H9 (cell line): ENCODE measurements at regions not wholly inside any gene's neighbourhood (a gene's known extent, or its start where the extent isn't known, plus 50 kb on each side); places are given as distances from the start of the nearest gene placed in this dataset.

Experiments
- DNase-seq: peaks from one replicate; pipeline ENCODE4 v3.0.0-alpha.2; 2017
- H2AFZ ChIP-seq: one replicate; pipeline ENCODE4 v1.6.1; 2013; ENCODE audit warnings: mild to moderate bottlenecking, low read length, control low read depth, moderate library complexity
- H2AK5ac ChIP-seq: 2 replicates; pipeline ENCODE4 v1.6.1; 2013; ENCODE audit warnings: low read length, control low read depth, mixed read lengths; ENCODE audit not compliant: insufficient read length
- H2BK120ac ChIP-seq: one replicate; pipeline ENCODE4 v1.6.1; 2013; ENCODE audit warnings: low read depth, mild to moderate bottlenecking, low read length, control low read depth, inconsistent platforms; ENCODE audit not compliant: poor library complexity, severe bottlenecking
- H2BK12ac ChIP-seq: 2 replicates; pipeline ENCODE4 v1.6.1; 2013; ENCODE audit warnings: low read length, control low read depth, mixed read lengths, low read depth; ENCODE audit not compliant: insufficient read length
- H2BK15ac ChIP-seq: 2 replicates; pipeline ENCODE4 v1.6.1; 2013; ENCODE audit warnings: low read depth, low read length, control low read depth
- H2BK20ac ChIP-seq: one replicate; pipeline ENCODE4 v1.6.1; 2013; ENCODE audit warnings: low read depth, mild to moderate bottlenecking, low read length, control low read depth, inconsistent platforms; ENCODE audit not compliant: poor library complexity, severe bottlenecking
- H2BK5ac ChIP-seq: 2 replicates; pipeline ENCODE4 v1.6.1; 2013; ENCODE audit warnings: low read length, control low read depth, mixed read lengths; ENCODE audit not compliant: insufficient read length
- H3K14ac ChIP-seq: 2 replicates; pipeline ENCODE4 v1.6.1; 2013; ENCODE audit warnings: low read length, control low read depth; ENCODE audit not compliant: insufficient read depth
- H3K18ac ChIP-seq: 2 replicates; pipeline ENCODE4 v1.6.1; 2013; ENCODE audit warnings: low read depth, mild to moderate bottlenecking, mixed read lengths, low read length, control low read depth; ENCODE audit not compliant: insufficient read length
- H3K23ac ChIP-seq: 2 replicates; pipeline ENCODE4 v1.6.1; 2013; ENCODE audit warnings: low read length, control low read depth, mixed read lengths, low read depth; ENCODE audit not compliant: insufficient read length
- H3K23me2 ChIP-seq: 2 replicates; pipeline ENCODE4 v1.6.1; 2013; ENCODE audit warnings: low read depth, mild to moderate bottlenecking, mixed read lengths, low read length, control low read depth; ENCODE audit not compliant: insufficient read length, poor library complexity, severe bottlenecking
- H3K27ac ChIP-seq: 2 replicates; pipeline ENCODE4 v1.5.1; 2013; ENCODE audit warnings: low read length, control low read depth, mixed read lengths, low read depth; ENCODE audit not compliant: insufficient read length
- H3K27me3 ChIP-seq: 2 replicates; pipeline ENCODE4 v1.6.1; 2013; ENCODE audit warnings: low read length, control low read depth, inconsistent platforms; ENCODE audit not compliant: insufficient read depth
- H3K4ac ChIP-seq: 2 replicates; pipeline ENCODE4 v1.6.1; 2013; ENCODE audit warnings: low read depth, mild to moderate bottlenecking, control low read depth, inconsistent platforms, low read length, moderate library complexity
- H3K4me1 ChIP-seq: 2 replicates; pipeline ENCODE4 v1.6.1; 2013; ENCODE audit warnings: low read length, control low read depth, inconsistent platforms; ENCODE audit not compliant: insufficient read depth
- H3K4me2 ChIP-seq: 2 replicates; pipeline ENCODE4 v1.6.1; 2013; ENCODE audit warnings: low read length, control low read depth, mixed read lengths; ENCODE audit not compliant: insufficient read length, insufficient read depth
- H3K56ac ChIP-seq: 2 replicates; pipeline ENCODE4 v1.6.1; 2013; ENCODE audit warnings: low read depth, mild to moderate bottlenecking, mixed read lengths, low read length, control low read depth; ENCODE audit not compliant: insufficient read length
- H3K79me1 ChIP-seq: 2 replicates; pipeline ENCODE4 v1.6.1; 2013; ENCODE audit warnings: low read depth, mild to moderate bottlenecking, moderate library complexity, low read length, control low read depth, inconsistent platforms; ENCODE audit not compliant: insufficient read depth, poor library complexity, severe bottlenecking
- H3K79me2 ChIP-seq: 2 replicates; pipeline ENCODE4 v1.6.1; 2013; ENCODE audit warnings: low read length, control low read depth, inconsistent platforms; ENCODE audit not compliant: insufficient read depth
- H3K9ac ChIP-seq: 2 replicates; pipeline ENCODE4 v1.6.1; 2013; ENCODE audit warnings: low read length, control low read depth, mixed read lengths; ENCODE audit not compliant: insufficient read length; ENCODE audit errors: extremely low read depth
- H3K9me3 ChIP-seq: one replicate; pipeline ENCODE4 v1.6.1; 2013; ENCODE audit warnings: low read depth, low read length, inconsistent platforms; ENCODE audit not compliant: control insufficient read depth
- H3T11ph ChIP-seq: one replicate; pipeline ENCODE4 v1.6.1; 2013; ENCODE audit warnings: mild to moderate bottlenecking, low read length, control low read depth, inconsistent platforms
- H4K20me1 ChIP-seq: one replicate; pipeline ENCODE4 v1.6.1; 2013; ENCODE audit not compliant: control insufficient read depth, insufficient read length, insufficient read depth
- H4K5ac ChIP-seq: 2 replicates; pipeline ENCODE4 v1.6.1; 2013; ENCODE audit warnings: low read depth, mild to moderate bottlenecking, mixed read lengths, low read length, control low read depth; ENCODE audit not compliant: insufficient read length
- H4K8ac ChIP-seq: replicated peaks from 2 replicates; pipeline ENCODE4 v1.6.1; 2013; ENCODE audit warnings: low read length, control low read depth, mixed read lengths, low read depth; ENCODE audit not compliant: insufficient read length
- H4K91ac ChIP-seq: 2 replicates; pipeline ENCODE4 v1.6.1; 2013; ENCODE audit warnings: low read depth, mild to moderate bottlenecking, moderate library complexity, mixed read lengths, low read length, control low read depth; ENCODE audit not compliant: insufficient read length
- H3K27ac Mint-ChIP-seq, 3 experiments: 2 replicates in 2 of 3; 3 replicates in 1 of 3; pipeline ENCODE4 v1.8.0; 2020 to 2021; ENCODE audit warnings: mixed read lengths in 3 of 3, mild to moderate bottlenecking in 1 of 3, moderate library complexity in 1 of 3
- H3K27me3 Mint-ChIP-seq: 2 replicates; pipeline ENCODE4 v1.8.0; 2021; ENCODE audit warnings: low read depth, mild to moderate bottlenecking, moderate library complexity, mixed read lengths
- H3K36me3 Mint-ChIP-seq, 3 experiments: 2 replicates in 2 of 3; 3 replicates in 1 of 3; pipeline ENCODE4 v1.8.0; 2020 to 2021; ENCODE audit warnings: low read depth in 3 of 3, mixed read lengths in 3 of 3; ENCODE audit not compliant: insufficient read depth in 1 of 3
- H3K4me1 Mint-ChIP-seq, 2 experiments: 2 replicates each; pipeline ENCODE4 v1.8.0; 2020; ENCODE audit warnings: mixed read lengths in 2 of 2
- H3K4me3 Mint-ChIP-seq, 2 experiments: 2 replicates in 1 of 2; 3 replicates in 1 of 2; pipeline ENCODE4 v1.8.0; 2020 to 2021; ENCODE audit warnings: mild to moderate bottlenecking in 2 of 2, mixed read lengths in 2 of 2, moderate library complexity in 1 of 2
- H3K9me3 Mint-ChIP-seq, 2 experiments: 2 replicates in 1 of 2; 3 replicates in 1 of 2; pipeline ENCODE4 v1.8.0; 2020; ENCODE audit warnings: mild to moderate bottlenecking in 2 of 2, mixed read lengths in 2 of 2, moderate library complexity in 1 of 2
- WGBS: extraction: QIAGEN DNeasy Blood & Tissue Kit; methylation state at CpG from one replicate; pipeline ENCODE4 v1.1.7; 2013; ENCODE audit warnings: missing lambda C conversion rate, low lambda C conversion rate, mixed read lengths; ENCODE audit not compliant: insufficient read length; ENCODE audit errors: extremely low coverage; 5-methylcytosine and 5-hydroxymethylcytosine counted together
- TF ChIP-seq, protein P1 (sequence below): fragments of 200-600 bp; sonication (generic); conservative IDR thresholded peaks from 3 replicates; pipeline ENCODE4 v1.8.0; 2021; ENCODE audit warnings: antibody characterized with exemption, mild to moderate bottlenecking

DNA sequence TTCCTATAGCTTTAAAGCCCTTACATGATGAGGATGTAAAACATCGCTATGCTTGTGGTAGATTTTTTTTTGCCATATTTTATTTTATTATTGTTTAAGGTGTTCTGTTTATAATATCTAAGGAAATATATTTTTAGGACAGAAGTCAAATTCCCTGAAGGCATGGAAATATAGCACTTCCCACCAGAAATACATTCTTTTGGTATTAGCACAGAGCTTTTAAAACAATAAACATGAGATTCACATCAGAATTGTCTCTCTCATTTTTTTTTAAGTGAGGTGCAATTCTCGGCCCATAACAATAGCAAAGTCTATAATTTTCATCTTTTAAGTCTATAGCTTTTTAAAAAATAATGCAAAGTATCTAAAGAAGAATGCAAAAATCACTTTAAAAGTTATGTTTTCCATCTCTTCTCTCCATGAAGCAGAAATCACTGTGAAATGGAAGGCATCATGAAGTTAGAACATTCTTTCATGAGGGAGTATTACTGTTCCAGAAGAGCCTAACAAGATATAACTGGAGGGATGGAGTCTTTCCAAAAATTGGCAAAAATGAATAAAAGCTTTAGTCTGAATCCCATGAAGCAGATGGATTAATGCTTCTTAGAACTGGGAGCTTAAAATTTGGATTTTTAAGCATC is 283.6 kb upstream of the TRIB2 start:
- H3K4me1 Mint-ChIP-seq = peaks cover 20 to 24% of the 10 kb centered on the region in 2 experiments
- Histone ChIP-seq H4K91ac (no peak overlapping the region), H2BK120ac (no peak overlapping the region), H3K27me3 (no peaks in the 10 kb centered on the region), H3K27ac (no peak overlapping the region), H3K4ac (no peak overlapping the region), H2BK20ac (no peak overlapping the region), H3K14ac (no peak overlapping the region), H3K9ac (no peak overlapping the region), H3K23ac (no peak overlapping the region), H3K79me1 (no peaks in the 10 kb centered on the region), H2AK5ac (no peak overlapping the region), H2BK15ac (no peak overlapping the region), H4K20me1 (no peaks in the 10 kb centered on the region), H4K8ac (no peak overlapping the region), H4K5ac (no peak overlapping the region), H3K9me3 (no peaks in the 10 kb centered on the region), H2BK5ac (no peak overlapping the region), H2AFZ (no peak overlapping the region), H3K4me2 (no peak overlapping the region), H3K4me1 (peaks cover under 1% of the 10 kb centered on the region; the same call in 1 of the 2 replicates), H2BK12ac (no peak overlapping the region), H3K79me2 (no peaks in the 10 kb centered on the region), H3K56ac (no peak overlapping the region), H3K23me2 (no peaks in the 10 kb centered on the region), H3T11ph (no peak overlapping the region), H3K18ac (no peak overlapping the region)
- H3K9me3 Mint-ChIP-seq = no peaks in the 10 kb centered on the region
- DNase-seq = no peak
- TF ChIP-seq, protein P1, sequence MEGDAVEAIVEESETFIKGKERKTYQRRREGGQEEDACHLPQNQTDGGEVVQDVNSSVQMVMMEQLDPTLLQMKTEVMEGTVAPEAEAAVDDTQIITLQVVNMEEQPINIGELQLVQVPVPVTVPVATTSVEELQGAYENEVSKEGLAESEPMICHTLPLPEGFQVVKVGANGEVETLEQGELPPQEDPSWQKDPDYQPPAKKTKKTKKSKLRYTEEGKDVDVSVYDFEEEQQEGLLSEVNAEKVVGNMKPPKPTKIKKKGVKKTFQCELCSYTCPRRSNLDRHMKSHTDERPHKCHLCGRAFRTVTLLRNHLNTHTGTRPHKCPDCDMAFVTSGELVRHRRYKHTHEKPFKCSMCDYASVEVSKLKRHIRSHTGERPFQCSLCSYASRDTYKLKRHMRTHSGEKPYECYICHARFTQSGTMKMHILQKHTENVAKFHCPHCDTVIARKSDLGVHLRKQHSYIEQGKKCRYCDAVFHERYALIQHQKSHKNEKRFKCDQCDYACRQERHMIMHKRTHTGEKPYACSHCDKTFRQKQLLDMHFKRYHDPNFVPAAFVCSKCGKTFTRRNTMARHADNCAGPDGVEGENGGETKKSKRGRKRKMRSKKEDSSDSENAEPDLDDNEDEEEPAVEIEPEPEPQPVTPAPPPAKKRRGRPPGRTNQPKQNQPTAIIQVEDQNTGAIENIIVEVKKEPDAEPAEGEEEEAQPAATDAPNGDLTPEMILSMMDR = no peak
- no peaks in the 10 kb centered on the region; a peak in 2 of 7 replicates for H3K36me3 Mint-ChIP-seq
- no peak overlapping the region for H3K4me3 Mint-ChIP-seq
- H3K27me3 Mint-ChIP-seq = no peaks in the 10 kb centered on the region; the same call in 1 of the 2 replicates
- WGBS = no CpG with 5 or more reads among the region's 2 CpGs
- no peak overlapping the region for H3K27ac Mint-ChIP-seq
